DMS114 treated with DMSO at 0.1 percent for 48 hours (cell line): ENCODE measurements at regions not wholly inside any gene's neighbourhood (a gene's known extent, or its start where the extent isn't known, plus 50 kb on each side); places are given as distances from the start of the nearest gene placed in this dataset.

Experiments
- DNase-seq: peaks from one replicate; lab custom pipeline; 2025; ENCODE audit not compliant: unreplicated experiment; lab: John Stamatoyannopoulos, UW

DNA sequence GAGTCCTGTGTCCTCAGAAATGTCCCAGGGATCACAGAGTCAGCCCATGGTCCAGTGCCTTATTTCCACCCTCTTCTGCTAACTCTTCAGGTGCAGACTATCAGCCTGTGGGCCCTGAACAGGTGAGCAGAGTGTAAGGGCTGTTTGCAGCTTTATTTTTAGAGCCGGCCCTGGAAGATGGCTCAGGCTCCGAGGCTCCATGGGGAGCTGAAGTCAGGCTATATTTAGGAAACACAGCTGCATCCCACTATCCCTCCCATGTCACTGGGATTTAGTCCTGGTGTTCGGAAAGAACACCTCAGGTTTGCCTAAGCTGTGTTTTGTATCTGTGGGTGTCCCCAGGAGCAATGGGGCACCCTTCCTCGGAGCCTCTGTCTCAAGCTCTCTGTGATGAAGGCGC, 126.9 kb downstream of the RPS24 start:
- DNase-seq: no peak

DNA sequence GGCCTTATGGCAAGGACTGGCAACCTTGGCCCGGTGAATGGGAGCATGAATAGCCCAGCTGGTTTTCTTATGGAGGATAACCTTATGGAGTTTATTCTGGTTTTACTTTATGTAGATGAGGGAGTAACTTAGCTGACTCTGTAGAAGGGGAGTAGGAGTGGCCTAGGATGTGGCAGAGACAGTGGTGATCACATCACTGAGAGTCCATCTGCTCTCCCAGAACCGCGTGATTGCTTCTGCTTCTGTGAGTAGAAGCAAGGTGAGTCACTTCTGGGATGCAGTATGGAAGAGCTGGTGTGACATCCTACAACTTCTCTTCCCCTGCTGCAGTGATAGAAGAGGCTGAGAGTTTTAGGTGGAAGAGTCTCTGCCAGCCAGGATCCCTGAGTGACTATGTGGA, 129.2 kb downstream of the RPS24 start:
- DNase-seq: no peak

DNA sequence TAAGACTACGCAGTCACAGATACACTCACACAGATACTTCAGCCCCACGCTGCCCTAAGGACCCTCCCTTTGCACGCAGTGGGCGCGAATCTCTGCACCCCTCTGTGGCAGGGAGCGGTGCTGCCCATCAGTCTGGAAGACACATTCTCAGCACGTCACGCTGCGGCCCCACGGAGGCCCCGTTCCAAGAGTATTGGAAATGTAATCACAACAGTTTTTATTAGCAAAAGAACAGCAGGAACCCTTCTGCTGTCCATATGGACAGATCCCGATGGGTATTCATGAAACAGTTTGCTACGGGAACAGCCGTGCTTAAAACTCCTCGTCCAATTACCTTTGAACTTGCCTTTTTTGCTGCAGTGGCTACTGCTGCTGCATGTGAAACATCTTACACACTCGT, 131.0 kb downstream of the RPS24 start:
- no peak for DNase-seq

- no peak for DNase-seq
Observed at GRCh38 chr10:78165172-78165571, 131.5 kb downstream of the RPS24 start.

DNA sequence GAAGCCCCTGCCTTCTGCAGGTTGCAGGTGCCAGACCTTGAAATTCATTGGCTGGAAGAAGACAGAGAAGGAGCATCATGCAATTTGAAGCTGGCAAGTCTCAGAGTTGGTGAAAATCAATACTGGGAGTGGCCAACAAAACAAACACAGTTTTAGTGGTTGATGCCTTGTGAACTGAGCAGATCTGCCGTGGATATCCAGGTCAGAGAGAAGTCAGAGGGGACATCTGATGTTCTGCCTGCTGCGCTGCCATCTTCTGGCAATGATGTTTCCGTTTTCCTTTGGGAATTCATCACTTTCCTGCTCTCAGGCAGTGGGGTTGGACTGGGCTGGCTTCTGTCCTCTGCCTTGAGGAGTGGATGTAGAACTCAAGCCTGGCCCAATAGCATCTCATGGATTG, 132.0 kb downstream of the RPS24 start:
- DNase-seq: no peak

GRCh38 chr10:78166261-78166660, 132.6 kb downstream of the RPS24 start:
- no peak for DNase-seq

- DNase-seq: no peak
Observed at GRCh38 chr10:78169214-78169613, 135.6 kb downstream of the RPS24 start.

DNA sequence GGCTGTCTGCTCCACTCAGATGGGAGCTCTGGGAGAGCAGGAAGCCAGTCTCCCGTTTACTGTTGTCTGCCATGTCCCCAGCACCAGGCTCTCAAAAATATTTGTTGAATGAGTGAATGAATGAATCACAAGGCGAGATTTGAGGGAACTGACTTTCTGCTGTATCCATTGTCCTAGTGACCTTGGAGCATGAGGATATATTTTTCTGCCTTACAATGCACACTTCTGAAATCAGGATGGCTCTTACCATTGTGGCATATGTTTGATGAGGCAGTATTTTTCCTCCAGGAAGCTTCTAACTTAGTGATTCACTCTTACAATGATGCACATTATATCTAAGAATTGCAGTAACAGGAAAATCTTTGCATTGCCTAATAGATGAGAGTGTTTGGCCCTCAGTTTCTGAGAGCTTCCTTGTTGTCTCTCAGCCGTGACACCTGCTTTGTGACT, 136.4 kb downstream of the RPS24 start:
- DNase-seq: no peak

DNA sequence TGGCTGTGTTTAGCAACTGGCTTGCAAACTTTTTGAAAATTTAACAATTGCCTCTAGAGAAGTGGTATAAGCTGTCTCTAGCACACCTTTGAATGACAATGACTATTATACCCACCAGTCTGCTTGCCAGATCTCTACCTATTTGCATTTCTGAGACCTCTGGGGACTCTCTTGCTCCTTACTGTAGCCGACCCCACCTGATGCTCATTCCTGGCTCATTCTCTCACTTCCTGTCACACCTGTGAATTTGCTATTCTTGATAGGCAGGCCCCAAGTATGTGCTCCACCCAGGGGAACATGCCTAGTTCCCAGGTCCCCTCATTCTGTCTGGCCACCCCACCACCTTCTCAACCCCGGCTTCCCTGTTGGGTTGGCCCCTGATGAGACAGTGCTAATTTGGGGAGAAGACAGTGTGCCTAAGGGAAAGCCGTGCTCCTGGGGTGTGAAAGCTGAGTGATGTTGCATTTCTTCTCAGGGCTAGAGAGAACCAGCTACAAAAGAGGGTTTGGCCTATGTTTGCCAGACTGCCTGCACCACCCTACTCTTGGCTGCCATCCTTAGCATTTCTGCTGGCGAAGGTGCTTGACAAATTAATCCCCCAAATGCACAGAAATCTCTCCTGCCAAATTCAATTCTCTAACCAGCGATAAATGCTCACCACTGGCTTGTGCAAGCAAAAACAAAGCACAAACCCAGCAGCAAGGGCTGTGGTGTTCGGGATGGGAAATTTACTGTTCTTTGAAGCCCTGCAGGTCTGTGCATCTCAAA, 138.2 kb downstream of the RPS24 start:
- DNase-seq: no peak

DNA sequence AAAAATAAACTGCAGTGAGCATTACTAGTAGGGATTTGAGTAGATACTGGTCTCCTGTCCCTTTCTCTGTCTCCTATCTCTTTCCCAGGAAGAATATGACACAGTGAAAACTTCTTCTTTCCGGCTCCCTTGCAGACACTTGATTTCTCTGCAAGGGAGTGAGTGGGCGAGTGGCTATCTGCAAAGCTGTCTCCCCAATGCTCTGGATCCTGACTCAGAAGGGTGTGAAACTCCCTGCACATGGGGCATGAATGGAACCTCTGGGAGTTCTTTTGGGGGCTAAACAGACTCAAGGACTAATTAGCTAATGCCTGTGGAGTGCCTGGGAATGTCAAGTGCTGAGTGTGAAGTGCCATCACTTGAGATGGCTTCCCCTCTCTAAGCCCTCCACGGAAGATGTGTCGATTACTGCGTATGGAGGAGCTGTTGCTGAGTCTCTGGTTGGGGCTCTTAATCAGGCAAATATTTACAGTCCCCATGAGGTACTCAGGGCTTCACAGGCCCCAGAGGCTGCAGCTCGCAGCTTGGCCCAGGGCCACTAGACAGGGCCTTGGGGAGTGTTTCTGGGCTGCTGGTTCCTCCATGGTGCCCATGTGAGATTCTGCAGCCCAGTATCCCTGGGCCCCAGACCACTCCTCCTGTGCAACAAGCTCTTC, 139.8 kb downstream of the RPS24 start:
- DNase-seq: no peak

DNA sequence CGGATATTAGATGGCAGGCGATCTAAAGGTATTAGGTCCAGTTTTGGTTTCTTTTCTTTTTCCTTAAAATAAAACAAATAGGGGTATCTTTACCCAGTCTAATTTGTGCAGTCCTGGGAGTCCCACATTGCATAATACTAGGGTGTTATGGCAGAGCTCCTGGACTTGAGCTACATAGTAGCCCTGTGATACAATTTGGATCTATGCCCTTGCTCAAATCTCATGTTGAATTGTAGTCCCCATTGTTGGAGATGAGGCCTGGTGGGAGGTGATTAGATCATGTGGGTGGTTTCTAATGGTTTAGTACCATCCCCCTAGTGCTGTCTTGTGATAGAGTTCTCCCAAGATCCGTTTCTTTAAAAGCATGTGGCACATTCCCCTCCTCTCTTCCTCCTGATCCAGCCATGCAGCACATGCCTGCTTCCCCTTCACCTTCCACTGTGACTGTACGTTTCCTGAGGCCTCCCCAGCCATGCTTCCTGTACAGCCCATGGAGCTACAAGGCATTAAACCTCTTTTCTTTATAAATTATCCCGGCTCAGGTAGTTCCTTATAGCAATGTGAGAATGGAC, 141.9 kb downstream of the RPS24 start:
- DNase-seq: no peak

- no peak for DNase-seq
Observed at GRCh38 chr10:78176320-78177317, 143.0 kb downstream of the RPS24 start.

GRCh38 chr10:78177491-78178185, 144.0 kb downstream of the RPS24 start:
- DNase-seq: no peak

GRCh38 chr10:78178397-78178796, 144.7 kb downstream of the RPS24 start:
- DNase-seq: no peak

GRCh38 chr10:78178940-78179339, 145.3 kb downstream of the RPS24 start:
- DNase-seq: no peak

- DNase-seq: no peak
Observed at GRCh38 chr10:78179886-78180705, 146.4 kb downstream of the RPS24 start.

DNA sequence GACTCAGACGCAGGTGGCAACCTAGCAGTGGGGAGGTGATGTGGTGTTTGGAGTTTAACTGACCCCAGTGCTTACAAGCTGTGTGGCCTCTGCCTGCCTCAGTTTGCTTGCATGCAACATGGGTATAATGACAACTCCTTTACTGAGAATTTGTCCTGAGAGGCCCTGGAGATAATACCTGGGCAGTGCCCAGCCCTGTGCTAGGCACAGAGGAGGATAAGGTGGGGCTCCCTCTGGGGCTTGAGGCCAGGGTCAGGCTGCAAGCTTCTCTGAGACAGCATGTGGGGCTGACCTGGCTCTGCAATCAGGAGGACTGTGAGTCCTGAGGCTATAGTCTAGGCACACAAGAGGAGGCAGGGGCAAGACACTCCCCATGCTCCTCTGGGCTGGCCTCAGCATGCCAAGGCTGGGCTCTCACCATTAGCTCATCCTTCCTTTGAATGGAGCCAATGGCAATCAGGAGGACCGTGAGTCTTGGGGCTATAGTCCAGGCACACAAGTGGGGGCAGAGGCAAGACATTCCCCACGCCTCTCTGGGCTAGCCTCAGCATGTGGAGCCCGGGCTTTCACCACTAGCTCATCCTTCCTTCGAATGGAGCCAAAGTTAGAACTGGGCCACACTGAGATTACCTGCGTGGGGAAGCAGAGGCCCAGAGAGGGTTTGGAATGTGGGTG, 147.9 kb downstream of the RPS24 start:
- no peak for DNase-seq

DNA sequence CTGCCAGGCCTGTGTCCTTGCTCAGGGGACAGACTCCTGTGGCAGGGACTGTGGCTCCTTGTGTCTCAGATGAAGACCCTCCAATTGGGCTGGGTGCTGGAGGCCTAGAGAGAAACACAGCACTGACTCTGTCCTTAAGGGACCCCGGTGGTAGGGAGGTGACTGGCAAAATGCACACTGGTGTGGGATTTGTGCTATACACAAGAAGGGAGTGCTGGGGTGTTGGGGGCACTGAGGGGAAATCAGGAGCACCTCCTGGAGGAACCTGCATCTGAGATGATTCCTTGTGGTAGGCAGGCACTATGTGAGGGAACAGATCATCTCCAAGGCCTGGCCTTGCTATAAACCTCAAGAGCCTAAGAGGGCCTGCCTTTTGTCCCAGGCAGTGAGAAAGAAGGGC, 149.2 kb downstream of the RPS24 start:
- DNase-seq: no peak
